HEK293T (cell line): ENCODE measurements at regions not wholly inside any gene's neighbourhood (a gene's known extent, or its start where the extent isn't known, plus 50 kb on each side); places are given as distances from the start of the nearest gene placed in this dataset.

Experiments used
- FOXA1 ChIP-seq: fragments of 450-650 bp; IDR thresholded peaks from 2 replicates; pipeline ENCODE4 v1.6.1; 2016; ENCODE audit warnings: mild to moderate bottlenecking
- FOXK2 ChIP-seq: fragments of 450-650 bp; IDR thresholded peaks from 2 replicates; pipeline ENCODE4 v1.6.1; 2016; ENCODE audit warnings: mild to moderate bottlenecking
- FOXM1 ChIP-seq: fragments of 450-650 bp; IDR thresholded peaks from 2 replicates; pipeline ENCODE4 v1.6.1; 2017; ENCODE audit warnings: mild to moderate bottlenecking, borderline replicate concordance
- HDGF ChIP-seq: fragments of 450-650 bp; IDR thresholded peaks from 2 replicates; pipeline ENCODE4 v1.6.1; 2017; ENCODE audit warnings: antibody characterized with exemption, borderline replicate concordance
- NFRKB ChIP-seq: fragments of 450-650 bp; IDR thresholded peaks from 2 replicates; pipeline ENCODE4 v1.6.1; 2016; ENCODE audit warnings: mild to moderate bottlenecking, moderate library complexity
- PKNOX1 ChIP-seq: fragments of 450-650 bp; IDR thresholded peaks from 2 replicates; pipeline ENCODE4 v1.6.1; 2016
- SP1 ChIP-seq: fragments of 450-650 bp; IDR thresholded peaks from 2 replicates; pipeline ENCODE4 v1.6.1; 2017

- TF ChIP-seq NFRKB (no peak), FOXK2 (no peak), PKNOX1 (no peak), SP1 (no peak), FOXM1 (no peak), FOXA1 (no peak), HDGF (no peak)
Measured at GRCh38 chr12:97200181-97200580, 262.4 kb upstream of the RMST start.
